BJ (cell line): ENCODE measurements at regions not wholly inside any gene's neighbourhood (a gene's known extent, or its start where the extent isn't known, plus 50 kb on each side); places are given as distances from the start of the nearest gene placed in this dataset.

Source experiments
- CTCF ChIA-PET: fragments of 350-600 bp; formaldehyde crosslinking; extraction: SDS; loops from one replicate; lab custom pipeline; 2021; ENCODE audit warnings: antibody characterized with exemption, inconsistent platforms; lab: Yijun Ruan, JAX
- POLR2A ChIA-PET: fragments of 300-600 bp; sonication (Branson Sonifier 250); formaldehyde crosslinking; extraction: SDS; loops from one replicate; lab custom pipeline; 2021; ENCODE audit warnings: antibody characterized with exemption; lab: Charles Lee
- DNase-seq: peaks from one replicate; pipeline ENCODE4 v3.0.0-alpha.2; 2011; ENCODE audit warnings: low read depth
- H3K27me3 ChIP-seq: 2 replicates; pipeline ENCODE4 v1.6.0; 2011; ENCODE audit warnings: low read length; ENCODE audit not compliant: control insufficient read depth, insufficient read depth
- H3K36me3 ChIP-seq: 2 replicates; pipeline ENCODE4 v1.5.1; 2011; ENCODE audit warnings: low read length; ENCODE audit not compliant: control insufficient read depth, insufficient read depth
- H3K4me3 ChIP-seq: 2 replicates; pipeline ENCODE4 v1.5.1; 2011; ENCODE audit warnings: low read depth, mild to moderate bottlenecking, control low read depth, low read length
- TF ChIP-seq, protein P1 (sequence below): IDR thresholded peaks from 2 replicates; pipeline ENCODE4 v1.5.1; 2011; ENCODE audit warnings: low read depth, mild to moderate bottlenecking, control low read depth, inconsistent platforms, low read length, moderate library complexity; ENCODE audit not compliant: insufficient read depth

DNA sequence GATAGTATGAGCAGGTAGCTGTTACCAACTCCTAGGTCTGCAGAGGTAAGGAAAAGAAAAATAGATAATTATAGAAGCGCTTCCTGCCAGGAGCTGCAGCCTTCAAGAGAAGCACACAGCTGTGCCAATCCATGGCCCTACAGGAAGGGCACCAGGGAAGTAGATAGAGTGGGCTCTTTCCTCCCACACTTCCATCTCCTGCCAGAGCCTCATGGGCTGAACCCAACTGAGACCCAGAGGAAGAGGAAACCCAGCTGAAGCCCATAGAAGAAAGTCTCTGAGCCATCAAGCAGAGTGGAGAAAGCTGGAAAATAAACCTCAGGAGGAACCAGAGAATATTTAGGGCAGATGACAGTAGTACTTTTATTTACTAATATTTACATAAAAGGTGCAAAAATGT lies 146.7 kb upstream of the ATXN1 start:
- POLR2A ChIA-PET, result no interaction called here
- no peak for DNase-seq
- TF ChIP-seq, protein P1, sequence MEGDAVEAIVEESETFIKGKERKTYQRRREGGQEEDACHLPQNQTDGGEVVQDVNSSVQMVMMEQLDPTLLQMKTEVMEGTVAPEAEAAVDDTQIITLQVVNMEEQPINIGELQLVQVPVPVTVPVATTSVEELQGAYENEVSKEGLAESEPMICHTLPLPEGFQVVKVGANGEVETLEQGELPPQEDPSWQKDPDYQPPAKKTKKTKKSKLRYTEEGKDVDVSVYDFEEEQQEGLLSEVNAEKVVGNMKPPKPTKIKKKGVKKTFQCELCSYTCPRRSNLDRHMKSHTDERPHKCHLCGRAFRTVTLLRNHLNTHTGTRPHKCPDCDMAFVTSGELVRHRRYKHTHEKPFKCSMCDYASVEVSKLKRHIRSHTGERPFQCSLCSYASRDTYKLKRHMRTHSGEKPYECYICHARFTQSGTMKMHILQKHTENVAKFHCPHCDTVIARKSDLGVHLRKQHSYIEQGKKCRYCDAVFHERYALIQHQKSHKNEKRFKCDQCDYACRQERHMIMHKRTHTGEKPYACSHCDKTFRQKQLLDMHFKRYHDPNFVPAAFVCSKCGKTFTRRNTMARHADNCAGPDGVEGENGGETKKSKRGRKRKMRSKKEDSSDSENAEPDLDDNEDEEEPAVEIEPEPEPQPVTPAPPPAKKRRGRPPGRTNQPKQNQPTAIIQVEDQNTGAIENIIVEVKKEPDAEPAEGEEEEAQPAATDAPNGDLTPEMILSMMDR, result no peak
- CTCF ChIA-PET, result no interaction called here
- Histone ChIP-seq H3K36me3 (no peaks in the 10 kb centered on the region), H3K4me3 (no peak overlapping the region), H3K27me3 (no peaks in the 10 kb centered on the region)

DNA sequence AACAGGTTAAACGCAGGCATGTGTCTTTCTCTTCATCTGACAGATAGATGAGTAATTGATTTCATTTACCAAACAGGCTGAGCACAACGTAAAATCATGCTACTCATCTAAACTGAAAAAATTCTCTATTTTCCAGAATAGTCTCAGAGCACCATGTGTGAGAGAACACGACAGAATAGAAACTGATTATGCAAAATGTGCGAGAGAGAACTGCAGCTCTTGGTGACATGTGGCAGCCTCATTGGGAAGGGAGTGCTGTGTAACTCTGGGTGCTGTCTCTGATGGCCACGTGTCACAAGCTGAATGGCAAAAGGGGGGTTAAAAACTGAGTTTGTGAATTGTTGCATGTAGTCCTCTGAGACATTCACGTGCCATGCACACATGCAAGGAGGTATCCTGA lies 143.7 kb upstream of the ATXN1 start:
- ChIA-PET CTCF (interaction anchor here (1.2 to 1.4 kb wide), 2 partner anchors 135 to 182 kb away, joined by 3 to 5 read pairs; no protein-coding TSS in a partner anchor), POLR2A (no interaction called here)

DNA sequence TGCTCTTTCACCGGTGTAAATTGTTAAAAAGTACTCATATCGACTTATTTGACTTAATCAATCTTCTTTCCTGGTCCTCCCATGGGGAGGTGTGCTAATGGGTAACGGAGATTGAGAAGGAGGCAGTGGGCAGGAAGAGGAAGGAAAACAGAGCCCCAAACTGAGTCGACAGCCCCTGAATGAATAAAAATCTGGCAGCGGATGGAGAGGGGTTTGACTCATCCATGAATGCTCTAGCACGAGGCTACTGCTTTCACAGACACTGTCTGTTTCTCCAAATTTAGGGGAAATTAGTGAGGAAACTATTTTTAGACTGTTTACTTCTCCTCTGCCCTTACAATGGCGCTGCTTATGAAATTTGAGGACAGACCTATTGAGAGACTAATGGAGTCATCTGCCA lies 142.2 kb upstream of the ATXN1 start:
- POLR2A ChIA-PET, result no interaction called here
- CTCF ChIA-PET, result interaction anchor here (0.6 to 1.1 kb wide), 2 partner anchors 25 to 79 kb away, joined by 3 read pairs; no protein-coding TSS in a partner anchor
- no peak overlapping the region for H3K4me3 ChIP-seq
- peak; percentile 45 for DNase-seq
- no peaks in the 10 kb centered on the region for H3K27me3 ChIP-seq
- TF ChIP-seq, protein P1, result no peak
- no peaks in the 10 kb centered on the region for H3K36me3 ChIP-seq

More for the DNA sequence above, 143.7 kb upstream of the ATXN1 start:
- TF ChIP-seq, protein P1, result no peak
- Histone ChIP-seq H3K36me3 (no peaks in the 10 kb centered on the region), H3K4me3 (no peak overlapping the region), H3K27me3 (no peaks in the 10 kb centered on the region)
- DNase-seq, result no peak

DNA sequence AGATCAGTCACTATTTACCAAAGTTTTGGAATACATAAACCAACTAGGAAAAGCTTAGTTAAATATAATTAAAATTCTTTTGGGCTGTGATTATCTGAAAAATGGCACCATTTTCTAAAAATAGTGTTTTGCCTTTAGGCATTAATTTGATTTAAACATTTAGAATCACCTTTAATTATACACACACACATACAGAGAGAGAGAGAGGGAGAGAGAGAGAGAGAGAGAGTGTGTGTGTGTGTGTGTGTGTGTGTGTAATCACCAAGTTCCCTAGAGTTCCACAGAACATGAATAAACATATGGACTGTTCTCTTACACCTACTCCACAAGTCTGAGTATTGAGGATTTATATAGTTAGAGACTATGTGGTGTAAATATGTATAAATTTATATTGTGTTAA lies 141.2 kb upstream of the ATXN1 start:
- TF ChIP-seq, protein P1, result no peak
- no peak for DNase-seq
- POLR2A ChIA-PET, result no interaction called here
- no peaks in the 10 kb centered on the region for H3K36me3 ChIP-seq
- CTCF ChIA-PET, result interaction anchor here (0.6 to 1.1 kb wide), 3 partner anchors 26 to 80 kb away, joined by 3 read pairs; no protein-coding TSS in a partner anchor
- no peaks in the 10 kb centered on the region for H3K27me3 ChIP-seq
- no peak overlapping the region for H3K4me3 ChIP-seq

DNA sequence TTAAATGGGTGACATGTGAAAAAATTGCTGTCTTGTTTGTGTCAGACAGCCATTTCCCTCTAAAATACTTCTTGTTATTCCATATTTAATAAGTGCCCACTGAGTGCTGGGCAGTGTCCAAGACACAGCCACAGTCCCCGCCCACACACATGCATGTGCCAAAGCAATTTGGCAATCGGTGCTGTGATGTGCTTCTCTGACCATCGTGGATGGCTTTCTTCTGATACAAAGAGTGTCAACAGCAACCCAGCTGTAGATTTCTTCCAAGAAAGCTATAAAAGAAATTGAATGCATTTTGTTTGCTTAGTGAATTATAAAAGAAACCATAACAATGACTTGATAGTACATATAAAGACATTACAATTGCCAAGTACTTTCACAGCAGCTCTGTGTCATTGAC lies 140.5 kb upstream of the ATXN1 start:
- no peaks in the 10 kb centered on the region for H3K27me3 ChIP-seq
- no peak overlapping the region for H3K4me3 ChIP-seq
- peak; percentile 16 for DNase-seq
- TF ChIP-seq, protein P1, result no peak
- CTCF ChIA-PET, result interaction anchor here (0.6 to 0.8 kb wide), 2 partner anchors 39 to 80 kb away, joined by 3 read pairs; no protein-coding TSS in a partner anchor
- H3K36me3 ChIP-seq, result no peaks in the 10 kb centered on the region
- POLR2A ChIA-PET, result no interaction called here
